ENCODE measurements at regions not wholly inside any gene's neighbourhood (a gene's known extent, or its start where the extent isn't known, plus 50 kb on each side); places are given as distances from the start of the nearest gene placed in this dataset.

DNA sequence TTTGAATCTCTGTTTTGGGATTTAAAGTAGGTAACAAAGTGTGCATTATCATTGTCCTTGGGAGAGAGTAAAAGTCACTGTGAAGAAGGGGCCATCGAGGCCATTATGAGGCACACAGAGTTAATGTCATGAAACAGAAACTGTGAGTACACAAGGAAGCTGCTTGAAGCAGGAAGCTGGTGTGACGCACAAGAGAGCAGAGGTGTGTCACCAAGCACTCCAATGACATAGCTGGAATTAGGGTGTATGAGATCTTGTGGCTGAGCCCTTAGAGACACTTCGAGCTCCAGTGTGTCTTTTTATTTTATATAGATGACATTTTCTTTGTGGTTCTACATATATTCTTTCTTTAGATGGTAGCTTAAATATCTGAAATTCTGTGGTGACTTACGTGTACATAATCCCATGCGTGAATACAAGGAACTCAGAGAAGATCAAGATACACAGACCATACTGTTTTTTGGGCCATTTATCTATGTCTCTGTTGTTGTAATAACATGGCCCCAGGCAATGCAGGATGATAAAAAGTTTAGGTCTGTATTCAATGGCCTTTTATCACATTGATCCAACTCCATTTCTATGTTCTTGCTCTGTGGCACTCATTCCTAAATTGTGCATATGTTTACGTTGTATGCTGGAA lies 164.7 kb upstream of the FAM98A start:
- intact Hi-C loops (cut with DNase I): no loop called here
- Histone ChIP-seq H3K36me3 (no peaks in the 10 kb centered on the region), H3K9me3 (peaks cover 0 to 8% (median 0%) of the 10 kb centered on the region in 11 donors), H3K4me3 (no peak overlapping the region), H3K4me1 (peaks cover 0 to 5% (median 0%) of the 10 kb centered on the region in 9 donors), H3K27me3 (no peaks in the 10 kb centered on the region), H3K27ac (no peak overlapping the region)
- ATAC-seq: peak in 3 of 8 donors; percentile 52 to 86 (median 56)
- WGBS, 2 donors: 79 to 87% methylated on average over 6 of the region's 6 CpGs
- TF ChIP-seq, protein P1, sequence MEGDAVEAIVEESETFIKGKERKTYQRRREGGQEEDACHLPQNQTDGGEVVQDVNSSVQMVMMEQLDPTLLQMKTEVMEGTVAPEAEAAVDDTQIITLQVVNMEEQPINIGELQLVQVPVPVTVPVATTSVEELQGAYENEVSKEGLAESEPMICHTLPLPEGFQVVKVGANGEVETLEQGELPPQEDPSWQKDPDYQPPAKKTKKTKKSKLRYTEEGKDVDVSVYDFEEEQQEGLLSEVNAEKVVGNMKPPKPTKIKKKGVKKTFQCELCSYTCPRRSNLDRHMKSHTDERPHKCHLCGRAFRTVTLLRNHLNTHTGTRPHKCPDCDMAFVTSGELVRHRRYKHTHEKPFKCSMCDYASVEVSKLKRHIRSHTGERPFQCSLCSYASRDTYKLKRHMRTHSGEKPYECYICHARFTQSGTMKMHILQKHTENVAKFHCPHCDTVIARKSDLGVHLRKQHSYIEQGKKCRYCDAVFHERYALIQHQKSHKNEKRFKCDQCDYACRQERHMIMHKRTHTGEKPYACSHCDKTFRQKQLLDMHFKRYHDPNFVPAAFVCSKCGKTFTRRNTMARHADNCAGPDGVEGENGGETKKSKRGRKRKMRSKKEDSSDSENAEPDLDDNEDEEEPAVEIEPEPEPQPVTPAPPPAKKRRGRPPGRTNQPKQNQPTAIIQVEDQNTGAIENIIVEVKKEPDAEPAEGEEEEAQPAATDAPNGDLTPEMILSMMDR (IDR thresholded peaks at IDR 0.05): no peak
- DNase-seq: no peak

DNA sequence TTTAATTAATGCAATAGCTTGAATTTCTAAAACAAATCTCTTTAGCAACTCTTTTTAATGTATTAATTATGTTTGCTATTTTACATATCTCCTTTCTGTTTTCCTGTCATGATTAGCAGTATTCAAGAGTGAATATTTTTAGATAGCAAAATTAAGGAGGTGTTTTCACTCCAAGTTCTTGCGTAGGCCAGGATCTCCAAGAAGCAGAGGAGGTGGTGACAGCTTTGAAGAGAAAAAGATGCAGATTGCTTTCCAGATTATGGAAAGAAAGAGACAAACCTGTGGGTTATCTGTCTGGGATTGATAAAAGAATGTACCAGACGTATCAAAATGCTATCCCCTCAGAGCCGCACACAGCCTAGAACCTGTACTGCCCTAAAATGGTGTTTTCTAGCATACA lies 163.5 kb upstream of the FAM98A start:
- Histone ChIP-seq H3K4me1 (peaks cover 0 to 5% (median 0%) of the 10 kb centered on the region in 9 donors), H3K27ac (no peak overlapping the region), H3K27me3 (no peaks in the 10 kb centered on the region), H3K9me3 (peaks cover 0 to 8% (median 0%) of the 10 kb centered on the region in 11 donors), H3K36me3 (no peaks in the 10 kb centered on the region), H3K4me3 (no peak overlapping the region)
- ATAC-seq (no peak), DNase-seq (no peak)
- TF ChIP-seq, protein P1 (IDR thresholded peaks at IDR 0.05): no peak
- WGBS, 2 donors: 67 to 71% methylated on average over 3 of the region's 3 CpGs
- intact Hi-C loops (cut with DNase I): no loop called here

GRCh38 chr2:33746208-33746800 lies 147.2 kb upstream of the FAM98A start:
- Histone ChIP-seq H3K4me1 (no peaks in the 10 kb centered on the region), H3K9me3 (peaks cover 0 to 16% (median 0%) of the 10 kb centered on the region in 11 donors), H3K27ac (no peak overlapping the region), H3K4me3 (no peak overlapping the region), H3K36me3 (no peaks in the 10 kb centered on the region), H3K27me3 (no peaks in the 10 kb centered on the region)
- intact Hi-C loops (cut with DNase I): no loop called here
- TF ChIP-seq, protein P1 (IDR thresholded peaks at IDR 0.05): no peak
- DNase-seq (no peak), ATAC-seq (no peak)
- WGBS, 2 donors: 32 to 58% methylated on average over 2 of the region's 2 CpGs

- TF ChIP-seq, protein P1 (IDR thresholded peaks at IDR 0.05): no peak
- intact Hi-C loops (cut with DNase I): no loop called here
- Histone ChIP-seq H3K27ac (no peak overlapping the region), H3K9me3 (peaks cover 0 to 15% (median 0%) of the 10 kb centered on the region in 11 donors), H3K4me3 (no peak overlapping the region), H3K4me1 (peaks cover 0 to 4% (median 0%) of the 10 kb centered on the region in 9 donors), H3K36me3 (no peaks in the 10 kb centered on the region), H3K27me3 (no peaks in the 10 kb centered on the region)
- no peak for ATAC-seq
- WGBS, 2 donors: 59 to 69% methylated on average over 1 of the region's 1 CpG
- no peak for DNase-seq
Observed at GRCh38 chr2:33735096-33735495, 136.0 kb upstream of the FAM98A start.

Data from heart right ventricle (tissue), 16 donors.